ENCODE measurements at regions not wholly inside any gene's neighbourhood (a gene's known extent, or its start where the extent isn't known, plus 50 kb on each side); places are given as distances from the start of the nearest gene placed in this dataset.

- TF ChIP-seq TCF3 (CRISPR knock-in tag; IDR thresholded peaks at IDR 0.05) (peak; percentile 43; the same call in 1 of the 2 replicates), TAL1 (IDR thresholded peaks at IDR 0.05) (no peak), TCF15 (CRISPR knock-in tag; IDR thresholded peaks at IDR 0.05) (no peak), ZNF431 (CRISPR knock-in tag; IDR thresholded peaks at IDR 0.05) (0 out of 2 replicates have a peak, but pooled peaks have one; percentile 17), NCOA1 (IDR thresholded peaks at IDR 0.05; ENCODE audit: low read depth) (peak; percentile 78; the same call in 1 of the 2 replicates), HLTF (IDR thresholded peaks at IDR 0.05) (0 out of 2 replicates have a peak, but pooled peaks have one; percentile 50)
These were observed 65.3 kb upstream of the SNX9 start (continued) for GRCh38 chr6:157757430-157758403.

- no peaks in the 10 kb centered on the region for H4K20me1 ChIP-seq (replicated peaks; ENCODE audit: control insufficient read depth, insufficient read depth, low read length)
- POLR2A ChIA-PET = interaction anchor here (0.5 kb wide), 1 partner anchor 128 kb away, joined by 3 read pairs; no protein-coding TSS in a partner anchor
- H3K9ac ChIP-seq (ENCODE audit: insufficient read depth in 1 of 2, low read depth in 2 of 2, low read length in 2 of 2) = peak overlapping the region; percentile 9 to 65; a peak in 2 of 4 replicates
- FAIRE-seq = peak; percentile 75
- no TSS peak for BruUV-seq (replicated peaks)
- H3K9me3 ChIP-seq (replicated peaks; ENCODE audit: control insufficient read depth, insufficient read depth, low read depth, low read length) = no peaks in the 10 kb centered on the region
- H3K27me3 ChIP-seq (ENCODE audit: control insufficient read depth in 2 of 2, insufficient read depth in 2 of 2, low read length in 2 of 2) = no peaks in the 10 kb centered on the region
- H3K4me2 ChIP-seq (ENCODE audit: insufficient read depth, low read length) = peak overlapping the region; percentile 20; the same call in 1 of the 2 replicates
- in situ Hi-C loops (cut with MboI) (loop anchor here (5.0 kb wide), 2 partner anchors 59 to 114 kb away; no protein-coding TSS in a partner anchor), intact Hi-C loops (cut with micrococcal nuclease) (no loop called here)
- no peaks in the 10 kb centered on the region for H3K36me3 ChIP-seq (ENCODE audit: control insufficient read depth, insufficient read depth, low read length)
- CTCF ChIA-PET (ENCODE audit: low intra/inter-chr PET ratio) = no interaction called here
- no peak overlapping the region for H3K4me3 ChIP-seq
- WGBS (ENCODE audit: insufficient coverage, low coverage, missing lambda C conversion rate) = 37% methylated on average over 7 of the region's 7 CpGs
- ATAC-seq = peak; percentile 55
- no peaks in the 10 kb centered on the region for H3K9me1 ChIP-seq (ENCODE audit: control insufficient read depth, insufficient read depth, low read length)
- no peaks in the 10 kb centered on the region for H3K79me2 ChIP-seq (ENCODE audit: control insufficient read depth, insufficient read depth, low read length)
- H3K4me1 ChIP-seq (replicated peaks in 1 of 2; ENCODE audit: control insufficient read depth in 2 of 2, insufficient read depth in 2 of 2, low read length in 2 of 2) = peaks cover 41 to 69% of the 10 kb centered on the region in 2 experiments
- H3K27ac ChIP-seq (ENCODE audit: extremely low read depth, low read depth, low read length) = peak overlapping the region; percentile 62
- DNase-seq (ENCODE audit: extremely low read depth in 1 of 4, low spot score in 3 of 4) = peak; percentile 52 to 84 (median 68)
- peak overlapping the region; percentile 90 for H2AFZ ChIP-seq (ENCODE audit: low read depth, low read length)
- peak; percentile 79; the same call in 1 of the 2 replicates for TF ChIP-seq JUN (IDR thresholded peaks at IDR 0.05; ENCODE audit: borderline replicate concordance, low read depth, low read length)
- no peak; the same call in 1 of the 2 replicates for TF ChIP-seq JUN (CRISPR knock-in tag; IDR thresholded peaks at IDR 0.05; ENCODE audit: borderline replicate concordance)
- peak; percentile 71; the same call in 1 of the 2 replicates for TF ChIP-seq SMARCE1 (IDR thresholded peaks at IDR 0.05)
- no peak for TF ChIP-seq MTA1 (IDR thresholded peaks at IDR 0.05; ENCODE audit: borderline replicate concordance)
- no peak for TF ChIP-seq SREBF2 (CRISPR knock-in tag; IDR thresholded peaks at IDR 0.05)
- TF ChIP-seq ZNF707 (CRISPR knock-in tag; conservative IDR thresholded peaks at IDR 0.05) = no peak
- TF ChIP-seq FOXJ3 (CRISPR knock-in tag; IDR thresholded peaks at IDR 0.05) = no peak
- TF ChIP-seq TAF9B (IDR thresholded peaks at IDR 0.05; ENCODE audit: partially characterized antibody) = peak; percentile 73
- no peak for TF ChIP-seq KLF16 (IDR thresholded peaks at IDR 0.05)
These were observed 64.5 kb upstream of the SNX9 start for GRCh38 chr6:157758516-157759023.

Measured in K562 (cell line).